Fibroblast of pulmonary artery (primary cell): ENCODE measurements at regions not wholly inside any gene's neighbourhood (a gene's known extent, or its start where the extent isn't known, plus 50 kb on each side); places are given as distances from the start of the nearest gene placed in this dataset.

Experiments
- DNase-seq: peaks from one replicate; pipeline ENCODE4 v3.0.0-alpha.2; 2010; ENCODE audit warnings: low read depth
- H3K4me3 ChIP-seq: replicated peaks from 2 replicates; pipeline ENCODE4 v1.5.1; 2011; ENCODE audit warnings: low read depth, mild to moderate bottlenecking, control low read depth, low read length, moderate library complexity
- CTCF ChIP-seq: IDR thresholded peaks from 2 replicates; pipeline ENCODE4 v1.5.1; 2011; ENCODE audit warnings: mild to moderate bottlenecking, control low read depth, low read length, inconsistent platforms; ENCODE audit errors: missing control alignments

DNA sequence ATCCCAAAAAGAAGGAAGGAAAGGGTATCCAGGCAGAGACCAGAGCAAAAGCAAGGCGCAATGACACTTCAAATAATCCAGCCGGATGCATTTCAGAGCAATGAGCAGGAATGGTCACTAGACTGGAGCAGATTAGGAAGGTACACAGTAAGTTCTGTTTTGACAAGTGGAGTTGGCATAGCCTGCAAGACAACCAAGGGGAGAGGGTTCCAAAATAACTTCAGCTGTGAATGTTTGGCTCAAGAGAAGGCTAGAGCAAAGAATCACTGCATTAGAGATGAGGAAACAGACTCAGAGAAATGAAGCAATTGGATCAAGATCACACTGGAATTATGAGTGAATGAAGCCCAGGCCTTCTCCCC, 90.0 kb upstream of the EGFL6 start:
- H3K4me3 ChIP-seq = no peak overlapping the region
- DNase-seq = no peak
- no peak for TF ChIP-seq CTCF

- DNase-seq = no peak
- no peak overlapping the region for H3K4me3 ChIP-seq
- no peak for TF ChIP-seq CTCF
Measured at GRCh38 chrX:13478740-13479451, 90.5 kb upstream of the EGFL6 start.

DNA sequence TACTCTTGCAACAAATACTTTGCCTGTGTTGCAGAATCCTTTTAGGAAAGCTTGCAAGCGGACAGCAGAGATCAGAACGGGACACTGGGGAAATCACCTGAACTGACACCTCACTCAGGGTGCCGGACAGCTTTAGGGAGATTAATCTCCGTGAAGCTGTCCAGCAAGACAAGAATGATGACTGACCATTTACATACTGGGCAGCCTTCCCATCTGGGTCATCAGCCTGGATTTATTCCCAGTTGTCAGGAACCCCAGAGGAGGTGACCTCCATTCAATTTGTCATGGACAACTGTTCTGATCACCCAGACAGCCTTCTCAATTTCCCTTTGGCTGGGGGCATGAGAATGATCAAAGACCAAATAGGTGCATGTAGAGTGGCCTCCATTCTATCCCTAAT, 93.0 kb upstream of the EGFL6 start:
- TF ChIP-seq CTCF = no peak
- no peak for DNase-seq
- no peak overlapping the region for H3K4me3 ChIP-seq

- H3K4me3 ChIP-seq = no peak overlapping the region
- no peak for DNase-seq
- TF ChIP-seq CTCF = no peak
Measured at GRCh38 chrX:13474164-13474516, 95.3 kb upstream of the EGFL6 start.

DNA sequence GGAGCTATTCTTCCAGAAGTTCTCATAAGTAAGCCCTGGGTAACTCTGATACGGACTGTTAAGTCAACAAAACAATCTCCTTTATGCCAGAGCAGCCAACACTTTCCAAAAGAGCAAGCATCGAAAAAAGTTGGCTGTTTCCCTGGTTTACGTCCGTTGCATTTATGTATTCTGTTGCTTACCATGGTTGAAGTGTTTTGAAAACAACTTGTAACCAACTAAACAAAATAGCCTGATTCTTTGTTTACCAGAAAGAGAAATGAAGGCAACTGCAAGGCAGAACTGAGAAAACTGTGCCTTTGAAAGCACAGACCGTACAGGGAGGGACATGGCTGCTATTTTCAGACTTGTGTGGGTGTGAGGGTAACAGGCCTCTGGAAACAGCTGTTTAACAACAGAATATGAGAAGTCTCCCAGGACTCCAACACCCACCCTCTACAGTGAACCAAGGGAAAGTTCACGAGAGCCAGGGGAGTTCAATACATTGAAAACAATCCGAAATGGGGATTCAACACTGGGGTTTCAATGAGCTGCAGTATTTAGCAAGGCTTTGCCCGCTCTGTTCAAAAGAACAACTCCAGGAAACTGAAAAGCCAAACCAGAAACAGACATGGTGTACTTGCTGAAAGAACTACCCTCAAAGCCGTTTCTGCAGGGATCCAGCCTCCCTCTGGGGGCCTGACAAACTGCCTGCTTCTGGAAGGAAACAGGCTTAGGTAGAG, 95.8 kb upstream of the EGFL6 start:
- H3K4me3 ChIP-seq = no peak overlapping the region
- TF ChIP-seq CTCF = no peak
- DNase-seq = peak; percentile 33

- peak; percentile 28 for TF ChIP-seq CTCF
- no peak for DNase-seq
- no peak overlapping the region for H3K4me3 ChIP-seq
Measured at GRCh38 chrX:13472975-13473374, 96.4 kb upstream of the EGFL6 start.

- no peak overlapping the region for H3K4me3 ChIP-seq
- no peak for DNase-seq
- no peak for TF ChIP-seq CTCF
Measured at GRCh38 chrX:13471269-13471668, 98.1 kb upstream of the EGFL6 start.
